Panc1 (cell line): ENCODE measurements at regions not wholly inside any gene's neighbourhood (a gene's known extent, or its start where the extent isn't known, plus 50 kb on each side); places are given as distances from the start of the nearest gene placed in this dataset.

Experiments
- ATAC-seq: fragments of 200-7000 bp; cut with Tn5 transposase; 2 replicates; pipeline ENCODE4 v1.9.1; 2020; ENCODE audit warnings: mild to moderate bottlenecking, moderate library complexity
- BruUV-seq: library from RNA; stranded (reverse); fragments of 400-500 nt; replicated peaks from 2 replicates; lab custom pipeline; 2021; lab: Mats Ljungman, UMichigan
- CTCF ChIA-PET: fragments of 300-600 bp; sonication (Branson Sonifier 250); formaldehyde crosslinking; loops from one replicate; lab custom pipeline; 2022; ENCODE audit warnings: antibody characterized with exemption; lab: Charles Lee
- POLR2A ChIA-PET: fragments of 300-600 bp; sonication (Branson Sonifier 250); formaldehyde crosslinking; loops from one replicate; lab custom pipeline; 2022; ENCODE audit warnings: antibody characterized with exemption; lab: Charles Lee
- DNase-seq: peaks from one replicate; pipeline ENCODE4 v3.0.0-alpha.2; 2010; ENCODE audit warnings: low read depth, low spot score
- H3K27ac ChIP-seq: 2 replicates; pipeline ENCODE4 v1.5.1; 2011; ENCODE audit warnings: mild to moderate bottlenecking, low read length, inconsistent platforms
- H3K27me3 ChIP-seq: fragments of 200-500 bp; sonication (Bioruptor generic); 2 replicates; pipeline ENCODE4 v1.6.0; 2014; ENCODE audit warnings: low read length, inconsistent platforms; ENCODE audit not compliant: control insufficient read depth, insufficient read depth
- H3K36me3 ChIP-seq: fragments of 200-500 bp; sonication (Bioruptor generic); 2 replicates; pipeline ENCODE4 v1.5.1; 2014; ENCODE audit warnings: inconsistent platforms, mild to moderate bottlenecking, low read length, moderate library complexity; ENCODE audit not compliant: control insufficient read depth, insufficient read depth
- H3K4me1 ChIP-seq: 2 replicates; pipeline ENCODE4 v1.5.1; 2011; ENCODE audit warnings: inconsistent platforms, mild to moderate bottlenecking, low read length, moderate library complexity; ENCODE audit not compliant: control insufficient read depth, insufficient read depth
- H3K4me3 ChIP-seq, 2 experiments: 2 replicates each; pipeline ENCODE4 v1.5.1; 2011 to 2012; ENCODE audit warnings: low read depth in 2 of 2, low read length in 2 of 2, mild to moderate bottlenecking in 2 of 2, inconsistent platforms in 1 of 2, moderate library complexity in 1 of 2
- H3K9me3 ChIP-seq: fragments of 200-500 bp; sonication (Bioruptor generic); 2 replicates; pipeline ENCODE4 v1.5.1; 2014; ENCODE audit warnings: low read depth, mild to moderate bottlenecking, inconsistent platforms, low read length, moderate library complexity; ENCODE audit not compliant: control insufficient read depth, insufficient read depth
- CTCF ChIP-seq: fragments of 450-650 bp; IDR thresholded peaks from 2 replicates; pipeline ENCODE4 v1.5.1; 2017; ENCODE audit warnings: mild to moderate bottlenecking
- POLR2AphosphoS5 ChIP-seq: IDR thresholded peaks from 2 replicates; pipeline ENCODE4 v1.6.1; 2012; ENCODE audit warnings: mild to moderate bottlenecking, low read depth, low read length, moderate library complexity
- REST ChIP-seq, 2 experiments: IDR thresholded peaks; 2 replicates each; pipeline ENCODE4 v1.6.1; 2011 to 2012; ENCODE audit warnings: low read depth in 2 of 2, control low read depth in 1 of 2, low read length in 1 of 2, mild to moderate bottlenecking in 1 of 2, moderate library complexity in 1 of 2; ENCODE audit not compliant: insufficient read depth in 1 of 2
- SIN3A ChIP-seq: IDR thresholded peaks from 2 replicates; pipeline ENCODE4 v1.6.1; 2012; ENCODE audit warnings: low read depth, mild to moderate bottlenecking, low read length, moderate library complexity, borderline replicate concordance; ENCODE audit not compliant: insufficient read depth
- TCF7L2 ChIP-seq: IDR thresholded peaks from 2 replicates; pipeline ENCODE4 v1.6.1; 2011; ENCODE audit warnings: mild to moderate bottlenecking, low read depth, low read length, inconsistent platforms
- in situ Hi-C: cut with HindIII; loops from 2 replicates; pipeline ENCODE4 v1.10.0; 2016; ENCODE audit warnings: low sequenced_read_pairs, low pct_unique_long_range_greater_than_20kb
- intact Hi-C: fragments of 100-400 bp; cut with micrococcal nuclease; formaldehyde crosslinking; loops from one replicate; pipeline ENCODE4 v1.10.0; 2022; ENCODE audit not compliant: unreplicated experiment

GRCh38 chr2:122935506-122935905 is 1089.6 kb upstream of the CNTNAP5 start:
- DNase-seq (no peak), ATAC-seq (no peak)
- Histone ChIP-seq H3K4me1 (no peaks in the 10 kb centered on the region), H3K27me3 (no peaks in the 10 kb centered on the region), H3K36me3 (no peaks in the 10 kb centered on the region), H3K4me3 (no peak overlapping the region), H3K27ac (no peak overlapping the region), H3K9me3 (no peaks in the 10 kb centered on the region)
- BruUV-seq = no TSS peak
- TF ChIP-seq SIN3A (no peak), TCF7L2 (no peak), POLR2AphosphoS5 (no peak), CTCF (no peak), REST (IDR thresholded peaks at IDR 0.05; ENCODE audit: insufficient read depth in 1 of 2, low read depth in 2 of 2, low read length in 1 of 2) (no peak)
- POLR2A ChIA-PET = no interaction called here
- intact Hi-C loops = no loop called here
- in situ Hi-C loops = no loop called here
- CTCF ChIA-PET = no interaction called here

- in situ Hi-C loops = no loop called here
- DNase-seq = no peak
- POLR2A ChIA-PET = no interaction called here
- H3K4me1 ChIP-seq = no peaks in the 10 kb centered on the region
- H3K27me3 ChIP-seq = no peaks in the 10 kb centered on the region
- CTCF ChIA-PET = no interaction called here
- H3K27ac ChIP-seq = no peak overlapping the region
- TF ChIP-seq CTCF (no peak), TCF7L2 (no peak), POLR2AphosphoS5 (no peak), SIN3A (no peak), REST (IDR thresholded peaks at IDR 0.05; ENCODE audit: insufficient read depth in 1 of 2, low read depth in 2 of 2, low read length in 1 of 2) (no peak)
- intact Hi-C loops = no loop called here
- no peak overlapping the region for H3K4me3 ChIP-seq
- BruUV-seq = no TSS peak
- H3K36me3 ChIP-seq = no peaks in the 10 kb centered on the region
- ATAC-seq = no peak
- no peaks in the 10 kb centered on the region for H3K9me3 ChIP-seq
Observed at GRCh38 chr2:122939796-122940195, 1085.3 kb upstream of the CNTNAP5 start.
